GM12874 (cell line): ENCODE measurements at regions not wholly inside any gene's neighbourhood (a gene's known extent, or its start where the extent isn't known, plus 50 kb on each side); places are given as distances from the start of the nearest gene placed in this dataset.

Experiments used
- TF ChIP-seq, protein P1 (sequence below): IDR thresholded peaks from 2 replicates; pipeline ENCODE4 v1.5.1; 2011; ENCODE audit warnings: low read depth, mild to moderate bottlenecking, control low read depth, low read length, moderate library complexity; ENCODE audit not compliant: insufficient read depth

DNA sequence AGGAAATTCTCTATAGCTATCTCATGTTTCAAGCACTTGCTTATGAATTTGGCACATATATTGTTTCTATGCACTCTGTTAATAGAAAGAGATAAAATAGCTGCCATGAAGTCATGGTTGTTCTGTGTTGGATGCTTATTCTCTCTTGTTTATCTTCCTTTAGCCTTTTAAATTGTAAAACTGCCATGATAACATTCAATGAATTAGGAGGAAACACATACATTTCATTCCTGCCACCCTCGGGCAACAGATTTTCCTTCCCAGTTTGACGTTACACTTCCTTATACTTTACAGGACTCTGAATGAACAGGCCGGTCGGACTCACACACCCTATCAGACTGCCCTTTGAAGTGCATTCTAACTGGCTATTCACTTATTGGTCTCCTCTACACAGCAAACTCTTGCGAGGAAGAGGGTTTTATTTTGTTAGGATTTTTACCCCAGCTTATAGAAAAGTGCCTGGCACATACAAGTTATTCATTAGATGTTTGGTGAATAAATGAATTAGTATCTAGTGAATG is 65.7 kb upstream of the FERD3L start:
- TF ChIP-seq, protein P1, sequence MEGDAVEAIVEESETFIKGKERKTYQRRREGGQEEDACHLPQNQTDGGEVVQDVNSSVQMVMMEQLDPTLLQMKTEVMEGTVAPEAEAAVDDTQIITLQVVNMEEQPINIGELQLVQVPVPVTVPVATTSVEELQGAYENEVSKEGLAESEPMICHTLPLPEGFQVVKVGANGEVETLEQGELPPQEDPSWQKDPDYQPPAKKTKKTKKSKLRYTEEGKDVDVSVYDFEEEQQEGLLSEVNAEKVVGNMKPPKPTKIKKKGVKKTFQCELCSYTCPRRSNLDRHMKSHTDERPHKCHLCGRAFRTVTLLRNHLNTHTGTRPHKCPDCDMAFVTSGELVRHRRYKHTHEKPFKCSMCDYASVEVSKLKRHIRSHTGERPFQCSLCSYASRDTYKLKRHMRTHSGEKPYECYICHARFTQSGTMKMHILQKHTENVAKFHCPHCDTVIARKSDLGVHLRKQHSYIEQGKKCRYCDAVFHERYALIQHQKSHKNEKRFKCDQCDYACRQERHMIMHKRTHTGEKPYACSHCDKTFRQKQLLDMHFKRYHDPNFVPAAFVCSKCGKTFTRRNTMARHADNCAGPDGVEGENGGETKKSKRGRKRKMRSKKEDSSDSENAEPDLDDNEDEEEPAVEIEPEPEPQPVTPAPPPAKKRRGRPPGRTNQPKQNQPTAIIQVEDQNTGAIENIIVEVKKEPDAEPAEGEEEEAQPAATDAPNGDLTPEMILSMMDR, result no peak

DNA sequence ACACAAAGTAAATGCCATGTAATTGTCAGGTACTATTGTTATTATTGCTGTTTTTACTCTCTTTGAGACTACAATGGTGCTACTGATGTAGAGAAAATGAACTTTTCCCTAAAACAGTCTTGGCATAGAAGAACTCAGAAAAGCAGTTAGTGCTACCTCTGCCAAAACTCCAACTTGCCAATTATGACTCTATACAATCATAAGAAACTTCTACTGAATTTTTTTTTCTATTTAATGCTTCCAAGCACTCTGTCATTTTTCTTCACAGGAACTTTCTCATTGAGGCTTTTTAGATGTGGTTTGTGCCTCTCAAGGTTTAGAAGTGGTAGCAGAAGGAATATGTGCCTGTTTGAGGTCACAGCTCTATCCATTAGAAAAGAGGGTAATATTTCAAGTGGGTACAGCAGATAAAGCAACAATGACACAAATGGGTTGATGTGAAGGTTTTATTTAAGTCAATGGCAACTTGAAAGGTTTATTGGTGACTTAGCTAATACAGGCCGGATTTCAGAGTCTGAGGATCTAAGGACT is 64.0 kb upstream of the FERD3L start:
- TF ChIP-seq, protein P1, result no peak

DNA sequence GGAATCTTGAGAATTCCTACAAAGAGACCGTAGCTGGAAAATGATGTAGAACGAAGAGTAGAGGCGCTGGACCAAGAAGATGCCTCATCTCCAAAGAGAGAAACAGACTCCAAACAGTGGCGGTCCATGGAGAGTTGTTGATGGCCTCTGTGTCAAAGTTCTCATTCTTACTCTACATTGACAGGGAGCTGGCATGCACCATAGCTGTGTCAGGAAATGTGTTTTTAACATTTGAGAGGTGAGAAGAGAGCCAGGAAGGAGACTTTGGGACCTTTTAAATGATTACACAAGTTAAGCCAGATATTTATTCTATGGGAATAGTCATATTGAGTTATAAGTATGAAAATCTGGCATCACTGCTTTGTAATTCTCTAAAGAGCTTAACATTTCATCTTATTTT is 61.5 kb upstream of the FERD3L start:
- TF ChIP-seq, protein P1, result no peak

DNA sequence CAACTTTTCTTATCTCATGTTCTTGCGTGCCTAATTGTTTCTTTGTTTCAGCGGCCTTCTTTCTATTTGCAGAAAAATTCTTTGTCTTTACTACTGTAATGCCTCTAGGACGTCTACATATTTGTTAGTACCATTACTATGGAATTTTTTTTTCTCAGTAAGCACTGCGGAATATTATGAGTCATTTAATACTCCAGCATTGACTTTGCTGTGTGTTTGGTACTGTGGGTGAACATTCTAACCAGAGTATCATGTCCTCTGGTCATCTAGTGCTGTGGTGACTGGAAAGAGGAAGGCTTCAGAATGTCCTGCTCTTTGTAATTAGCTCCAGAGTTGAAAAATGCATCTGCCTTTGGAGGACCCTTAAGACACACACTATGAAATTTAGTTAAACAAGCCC is 58.5 kb upstream of the FERD3L start:
- TF ChIP-seq, protein P1, result no peak

DNA sequence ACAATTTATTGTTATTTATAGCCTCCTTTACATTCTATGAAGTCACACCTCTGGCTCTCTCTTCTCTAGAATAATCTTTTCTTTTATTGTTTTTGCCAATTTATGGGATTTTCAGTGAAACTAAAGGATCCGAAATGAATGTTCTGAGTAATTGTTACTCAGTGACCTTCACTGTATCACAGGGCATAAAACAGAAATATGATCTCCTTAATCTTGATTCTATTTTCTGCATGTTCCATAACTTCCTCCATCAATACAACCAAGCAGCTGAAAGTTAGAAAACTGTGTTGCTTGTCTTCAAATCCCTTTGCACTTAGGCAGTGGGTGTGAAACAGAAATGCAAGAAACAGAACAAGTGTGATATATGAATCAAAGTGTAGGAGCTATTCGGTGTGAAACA is 57.4 kb upstream of the FERD3L start:
- TF ChIP-seq, protein P1, result no peak
